BLaER1 (cell line): ENCODE measurements at regions not wholly inside any gene's neighbourhood (a gene's known extent, or its start where the extent isn't known, plus 50 kb on each side); places are given as distances from the start of the nearest gene placed in this dataset.

ENCODE experiments used
- H3K27ac ChIP-seq: shearing (Covaris generic); formaldehyde crosslinking; 2 replicates; pipeline ENCODE4 v1.8.1; 2022
- H3K27me3 ChIP-seq: shearing (Covaris generic); formaldehyde crosslinking; 2 replicates; pipeline ENCODE4 v1.8.1; 2022
- H3K36me3 ChIP-seq: shearing (Covaris generic); formaldehyde crosslinking; 2 replicates; pipeline ENCODE4 v1.8.1; 2022
- H3K4me1 ChIP-seq: shearing (Covaris generic); formaldehyde crosslinking; 2 replicates; pipeline ENCODE4 v1.8.1; 2022
- H3K4me2 ChIP-seq: shearing (Covaris generic); formaldehyde crosslinking; 2 replicates; pipeline ENCODE4 v1.8.1; 2022
- H3K4me3 ChIP-seq: shearing (Covaris generic); formaldehyde crosslinking; 2 replicates; pipeline ENCODE4 v1.8.1; 2022
- H3K9ac ChIP-seq: shearing (Covaris generic); formaldehyde crosslinking; 2 replicates; pipeline ENCODE4 v1.8.1; 2022
- H3K9me3 ChIP-seq: shearing (Covaris generic); formaldehyde crosslinking; 2 replicates; pipeline ENCODE4 v1.8.1; 2022
- H4K20me1 ChIP-seq: shearing (Covaris generic); formaldehyde crosslinking; 2 replicates; pipeline ENCODE4 v1.8.1; 2022
- Cebpa-rat ChIP-seq: shearing (Covaris generic); IDR thresholded peaks from 2 replicates; pipeline ENCODE4 v1.8.1; 2022

- Histone ChIP-seq H3K4me2 (no peak overlapping the region), H3K9ac (no peak overlapping the region), H3K4me1 (no peaks in the 10 kb centered on the region), H3K36me3 (no peaks in the 10 kb centered on the region), H3K4me3 (no peak overlapping the region), H3K9me3 (peaks cover 3% of the 10 kb centered on the region; the same call in 1 of the 2 replicates), H3K27me3 (no peaks in the 10 kb centered on the region), H4K20me1 (no peaks in the 10 kb centered on the region), H3K27ac (no peak overlapping the region)
- TF ChIP-seq Cebpa-rat = no peak
These were observed 214.4 kb downstream of the ETS1 start for GRCh38 chr11:128372977-128373376.

- Histone ChIP-seq H3K27me3 (no peaks in the 10 kb centered on the region), H3K4me2 (no peak overlapping the region), H3K4me3 (no peak overlapping the region), H3K4me1 (no peaks in the 10 kb centered on the region), H4K20me1 (no peaks in the 10 kb centered on the region), H3K9ac (no peak overlapping the region), H3K27ac (no peak overlapping the region), H3K36me3 (no peaks in the 10 kb centered on the region), H3K9me3 (no peaks in the 10 kb centered on the region)
- no peak for TF ChIP-seq Cebpa-rat
These were observed 219.8 kb downstream of the ETS1 start for GRCh38 chr11:128367573-128367972.

GRCh38 chr11:128365044-128365443 lies 222.3 kb downstream of the ETS1 start:
- Histone ChIP-seq H3K36me3 (no peaks in the 10 kb centered on the region), H3K4me1 (no peaks in the 10 kb centered on the region), H3K27ac (no peak overlapping the region), H3K9me3 (no peaks in the 10 kb centered on the region), H3K27me3 (no peaks in the 10 kb centered on the region), H3K4me2 (no peak overlapping the region), H3K4me3 (no peak overlapping the region), H4K20me1 (no peaks in the 10 kb centered on the region), H3K9ac (no peak overlapping the region)
- TF ChIP-seq Cebpa-rat = no peak

- no peak overlapping the region for H3K4me3 ChIP-seq
These were observed 225.8 kb downstream of the ETS1 start for GRCh38 chr11:128361451-128362020.

GRCh38 chr11:128359515-128359914 lies 227.8 kb downstream of the ETS1 start:
- Histone ChIP-seq H3K4me2 (no peak overlapping the region), H3K9ac (no peak overlapping the region), H3K27me3 (no peaks in the 10 kb centered on the region), H3K36me3 (no peaks in the 10 kb centered on the region), H3K4me1 (no peaks in the 10 kb centered on the region), H3K4me3 (no peak overlapping the region), H3K9me3 (no peaks in the 10 kb centered on the region), H3K27ac (no peak overlapping the region), H4K20me1 (no peaks in the 10 kb centered on the region)
- no peak for TF ChIP-seq Cebpa-rat

More at GRCh38 chr11:128361451-128362020, 225.8 kb downstream of the ETS1 start:
- Histone ChIP-seq H3K4me1 (no peaks in the 10 kb centered on the region), H3K4me2 (no peak overlapping the region), H3K27ac (no peak overlapping the region), H4K20me1 (no peaks in the 10 kb centered on the region), H3K27me3 (no peaks in the 10 kb centered on the region), H3K9me3 (no peaks in the 10 kb centered on the region), H3K9ac (no peak overlapping the region), H3K36me3 (no peaks in the 10 kb centered on the region)
- no peak for TF ChIP-seq Cebpa-rat

GRCh38 chr11:128357073-128357472 lies 230.3 kb downstream of the ETS1 start:
- Histone ChIP-seq H3K27me3 (no peaks in the 10 kb centered on the region), H3K4me3 (no peak overlapping the region), H4K20me1 (no peaks in the 10 kb centered on the region), H3K4me1 (no peaks in the 10 kb centered on the region), H3K36me3 (no peaks in the 10 kb centered on the region), H3K27ac (no peak overlapping the region), H3K9ac (no peak overlapping the region), H3K9me3 (no peaks in the 10 kb centered on the region), H3K4me2 (no peak overlapping the region)
- TF ChIP-seq Cebpa-rat = no peak

GRCh38 chr11:128355558-128355957 lies 231.8 kb downstream of the ETS1 start:
- Histone ChIP-seq H3K27ac (no peak overlapping the region), H3K4me2 (no peak overlapping the region), H3K4me1 (no peaks in the 10 kb centered on the region), H3K4me3 (no peak overlapping the region), H4K20me1 (no peaks in the 10 kb centered on the region), H3K9me3 (no peaks in the 10 kb centered on the region), H3K9ac (no peak overlapping the region), H3K27me3 (no peaks in the 10 kb centered on the region), H3K36me3 (no peaks in the 10 kb centered on the region)
- TF ChIP-seq Cebpa-rat = no peak

GRCh38 chr11:128354476-128354875 lies 232.9 kb downstream of the ETS1 start:
- H3K9ac ChIP-seq = no peak overlapping the region
- H3K27ac ChIP-seq = no peak overlapping the region
- no peaks in the 10 kb centered on the region for H3K36me3 ChIP-seq
- no peak for TF ChIP-seq Cebpa-rat
- H3K27me3 ChIP-seq = no peaks in the 10 kb centered on the region
- no peaks in the 10 kb centered on the region for H3K9me3 ChIP-seq
- no peaks in the 10 kb centered on the region for H4K20me1 ChIP-seq
- no peaks in the 10 kb centered on the region for H3K4me1 ChIP-seq
- no peak overlapping the region for H3K4me2 ChIP-seq
- no peak overlapping the region for H3K4me3 ChIP-seq

GRCh38 chr11:128351168-128351567 lies 236.2 kb downstream of the ETS1 start:
- Histone ChIP-seq H3K4me3 (no peak overlapping the region), H4K20me1 (no peaks in the 10 kb centered on the region), H3K4me1 (no peaks in the 10 kb centered on the region), H3K9ac (no peak overlapping the region), H3K4me2 (no peak overlapping the region), H3K27me3 (no peaks in the 10 kb centered on the region), H3K9me3 (no peaks in the 10 kb centered on the region), H3K27ac (no peak overlapping the region), H3K36me3 (no peaks in the 10 kb centered on the region)
- no peak for TF ChIP-seq Cebpa-rat

- H3K27ac ChIP-seq = no peak overlapping the region
- no peak overlapping the region for H3K4me2 ChIP-seq
- no peaks in the 10 kb centered on the region for H3K36me3 ChIP-seq
- no peak for TF ChIP-seq Cebpa-rat
- no peak overlapping the region for H3K4me3 ChIP-seq
- H3K4me1 ChIP-seq = no peaks in the 10 kb centered on the region
- no peaks in the 10 kb centered on the region for H3K27me3 ChIP-seq
- no peaks in the 10 kb centered on the region for H4K20me1 ChIP-seq
- H3K9me3 ChIP-seq = no peaks in the 10 kb centered on the region
- no peak overlapping the region for H3K9ac ChIP-seq
These were observed 237.6 kb downstream of the ETS1 start for GRCh38 chr11:128349650-128350299.

GRCh38 chr11:128346804-128347203 lies 240.6 kb downstream of the ETS1 start:
- TF ChIP-seq Cebpa-rat = no peak
- no peaks in the 10 kb centered on the region for H3K9me3 ChIP-seq
- no peaks in the 10 kb centered on the region for H3K36me3 ChIP-seq
- H3K4me1 ChIP-seq = peaks cover 25% of the 10 kb centered on the region
- H4K20me1 ChIP-seq = no peaks in the 10 kb centered on the region
- H3K4me3 ChIP-seq = no peak overlapping the region
- H3K27me3 ChIP-seq = no peaks in the 10 kb centered on the region
- no peak overlapping the region for H3K27ac ChIP-seq
- no peak overlapping the region for H3K4me2 ChIP-seq
- H3K9ac ChIP-seq = no peak overlapping the region
